NCI-H748 (cell line): ENCODE measurements at regions not wholly inside any gene's neighbourhood (a gene's known extent, or its start where the extent isn't known, plus 50 kb on each side); places are given as distances from the start of the nearest gene placed in this dataset.

Experiments
- DNase-seq: peaks from one replicate; lab custom pipeline; 2025; ENCODE audit not compliant: unreplicated experiment; lab: John Stamatoyannopoulos, UW

DNA sequence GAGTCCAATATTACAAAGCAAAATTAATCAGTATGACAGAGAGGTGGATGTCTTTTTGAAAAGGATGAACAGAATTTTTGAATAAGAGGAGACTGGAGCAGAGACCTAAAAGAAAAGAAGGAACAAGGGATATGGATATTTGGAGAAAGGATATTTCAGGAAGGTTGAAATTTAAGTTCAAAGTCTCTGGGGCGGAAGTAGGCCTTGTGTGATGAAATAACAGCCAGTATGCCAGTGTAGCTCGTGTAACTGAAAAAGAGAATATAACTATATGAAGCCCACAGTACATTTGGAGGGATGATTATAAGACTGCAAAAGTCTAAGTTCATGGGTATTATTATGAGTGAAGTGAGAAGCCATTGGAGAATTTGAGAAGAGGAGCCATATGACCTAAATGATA, 766.7 kb downstream of the GBE1 start:
- DNase-seq: no peak

DNA sequence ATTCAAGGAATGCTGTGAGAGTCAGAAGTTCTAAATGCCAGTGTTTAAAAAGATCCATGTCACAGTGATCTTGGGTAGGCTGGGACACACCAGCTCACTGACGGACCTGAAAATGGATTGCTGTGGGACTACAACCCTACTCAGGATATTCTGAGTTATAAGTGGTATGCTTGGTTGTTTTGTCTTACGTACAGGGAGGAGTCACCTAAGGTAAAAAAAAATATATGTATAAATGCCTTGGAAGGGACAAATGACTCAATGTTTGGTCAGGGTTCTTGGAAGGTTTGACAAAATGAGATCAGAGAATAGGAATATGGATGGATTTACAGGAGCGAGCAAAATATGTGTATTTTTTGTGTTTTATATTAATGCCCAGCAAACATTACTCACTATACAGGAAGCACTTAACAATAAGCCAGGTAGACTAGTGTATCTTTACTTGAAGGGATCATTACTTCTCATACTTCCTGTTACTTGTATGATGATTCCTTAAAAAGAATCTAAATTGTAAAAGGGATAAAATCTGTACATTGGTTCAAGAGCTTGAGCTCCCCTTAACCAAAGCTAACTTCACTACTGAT, 767.3 kb downstream of the GBE1 start:
- DNase-seq: no peak

DNA sequence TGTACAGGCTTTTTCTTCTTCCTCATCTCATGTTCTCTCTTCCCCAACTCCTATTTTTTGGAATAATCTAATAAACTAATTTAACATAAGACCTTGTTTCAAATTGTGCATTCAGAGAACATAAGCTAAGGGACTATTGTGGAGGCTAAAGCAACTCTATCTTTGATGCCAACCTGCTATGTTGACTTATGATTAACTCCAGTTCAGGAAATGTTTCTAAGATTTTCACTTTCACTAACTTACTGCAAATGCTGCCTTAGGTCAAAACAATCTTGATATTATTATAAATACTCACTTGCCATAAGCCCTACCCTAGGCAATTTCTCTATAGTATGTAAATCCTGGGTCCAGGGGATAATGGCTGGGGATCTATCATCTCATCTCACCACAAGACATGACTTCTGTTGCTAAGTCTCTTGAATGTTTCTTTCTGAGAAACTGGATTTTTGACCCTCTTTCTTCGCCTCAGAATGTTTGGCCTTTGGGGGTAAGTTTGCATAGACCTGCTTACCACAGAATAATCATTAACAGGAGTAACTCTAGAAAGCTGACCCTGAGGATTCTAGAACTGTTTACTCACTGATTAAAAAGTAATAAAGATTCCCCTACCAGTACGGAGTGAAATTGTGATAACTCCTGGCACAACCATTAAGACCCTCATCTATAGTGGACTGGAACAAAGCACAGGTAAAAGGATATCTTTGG, 768.1 kb downstream of the GBE1 start:
- no peak for DNase-seq

DNA sequence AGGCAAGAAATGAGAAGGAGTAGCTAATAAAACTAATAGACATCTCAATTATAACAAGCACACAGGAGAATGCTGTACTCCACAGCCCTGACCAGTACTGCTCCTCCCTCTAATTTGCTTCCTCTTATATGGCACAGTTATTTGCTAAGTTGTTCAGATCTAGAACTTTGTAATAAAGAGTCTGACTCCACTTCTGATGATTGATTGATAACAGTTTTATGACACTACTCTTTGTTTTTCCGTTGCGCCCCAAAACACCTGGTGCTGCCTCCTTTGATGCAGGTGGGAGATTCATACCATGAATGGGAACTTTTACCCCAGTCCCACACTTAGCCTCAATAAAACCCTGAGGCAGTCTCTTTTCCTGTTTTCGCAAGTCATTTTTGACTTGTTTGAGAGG, 777.7 kb downstream of the GBE1 start:
- DNase-seq: peak; percentile 17

DNA sequence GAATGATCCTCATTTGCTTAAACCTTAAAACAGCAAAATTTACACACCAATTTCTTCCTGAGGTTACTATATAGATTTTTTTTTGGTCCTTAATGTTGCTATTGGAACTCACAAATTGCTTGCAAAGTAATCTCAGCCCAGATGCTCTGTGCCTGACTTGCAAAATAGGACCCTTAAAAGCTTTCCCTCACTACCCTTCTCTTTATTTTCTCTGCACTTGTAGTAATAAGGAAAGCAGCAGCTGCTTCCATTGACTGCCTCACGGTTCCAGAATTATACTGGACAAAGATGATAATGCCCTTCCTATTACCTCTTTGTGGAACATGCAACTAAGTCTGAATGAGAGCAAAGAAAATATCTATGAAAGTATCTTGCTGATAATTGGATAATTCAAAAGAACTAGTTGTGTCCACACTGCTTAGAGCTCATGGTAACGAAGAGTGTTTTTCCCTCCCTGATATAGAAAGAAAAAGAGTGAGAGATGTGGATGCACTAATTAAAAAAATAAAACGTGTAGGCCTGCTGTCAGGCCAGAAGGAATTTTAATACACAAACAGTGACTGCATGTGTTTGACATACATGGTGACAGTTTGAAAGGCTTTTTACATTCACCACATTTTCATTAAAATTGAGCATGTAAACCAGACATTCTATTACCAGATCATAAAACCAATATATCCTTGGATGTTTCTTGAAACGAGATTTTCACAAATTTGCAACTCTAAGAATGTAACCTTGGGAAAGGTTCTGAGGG, 783.1 kb downstream of the GBE1 start:
- DNase-seq: peak; percentile 25

DNA sequence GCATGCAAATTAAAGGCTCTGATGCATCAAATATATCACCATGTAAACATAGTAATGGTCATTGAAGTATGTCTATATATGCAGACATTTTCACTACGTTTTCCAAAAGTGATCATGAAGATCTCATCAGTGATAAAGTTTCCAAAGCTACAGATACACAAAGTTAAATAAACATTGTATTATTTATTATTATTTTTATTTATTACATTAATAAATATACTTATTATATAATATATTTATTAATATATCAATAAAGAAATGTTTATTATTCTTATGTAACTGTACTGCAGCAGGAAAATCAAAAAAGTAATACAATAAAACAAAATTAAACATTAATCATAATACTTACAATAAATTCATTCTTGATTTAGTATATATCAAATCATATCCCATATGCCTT, 791.2 kb downstream of the GBE1 start:
- no peak for DNase-seq

DNA sequence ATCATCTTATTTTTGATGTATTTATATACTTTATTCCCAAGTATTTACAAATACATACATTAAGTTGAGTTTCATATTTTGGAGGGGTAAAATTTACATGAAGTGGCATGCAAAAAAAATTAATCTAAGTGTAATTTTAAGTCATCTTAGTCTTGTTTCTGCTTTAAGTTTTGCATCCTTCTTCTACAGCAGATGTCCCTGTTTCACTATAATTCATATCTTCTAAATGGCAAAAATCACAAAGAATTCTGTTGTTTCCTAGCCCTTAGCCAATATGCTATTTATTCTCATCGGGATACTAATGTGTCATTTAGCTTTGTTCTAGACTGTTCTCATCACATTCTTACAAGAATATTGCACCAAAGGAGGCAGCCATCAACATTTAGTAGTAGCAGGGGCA, 831.9 kb downstream of the GBE1 start:
- no peak for DNase-seq

DNA sequence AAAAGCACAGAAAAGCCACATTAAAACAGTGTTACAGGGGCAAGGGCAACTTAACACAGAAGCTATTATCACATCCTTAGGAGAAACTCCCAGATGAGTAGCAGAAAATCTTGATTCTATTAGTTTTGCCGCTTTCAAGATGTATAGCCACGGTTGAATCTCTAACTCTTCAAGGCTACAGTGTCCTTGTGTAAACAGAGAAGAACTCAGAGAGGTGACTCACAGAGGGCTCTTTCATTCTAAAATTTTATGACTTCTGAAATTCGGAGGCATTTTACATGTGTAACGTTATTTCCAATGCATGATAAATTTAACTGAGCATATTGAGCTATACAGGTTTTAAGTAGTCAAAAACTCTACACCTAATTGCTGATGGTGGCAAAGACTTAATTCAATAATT, 846.6 kb downstream of the GBE1 start:
- DNase-seq: no peak

DNA sequence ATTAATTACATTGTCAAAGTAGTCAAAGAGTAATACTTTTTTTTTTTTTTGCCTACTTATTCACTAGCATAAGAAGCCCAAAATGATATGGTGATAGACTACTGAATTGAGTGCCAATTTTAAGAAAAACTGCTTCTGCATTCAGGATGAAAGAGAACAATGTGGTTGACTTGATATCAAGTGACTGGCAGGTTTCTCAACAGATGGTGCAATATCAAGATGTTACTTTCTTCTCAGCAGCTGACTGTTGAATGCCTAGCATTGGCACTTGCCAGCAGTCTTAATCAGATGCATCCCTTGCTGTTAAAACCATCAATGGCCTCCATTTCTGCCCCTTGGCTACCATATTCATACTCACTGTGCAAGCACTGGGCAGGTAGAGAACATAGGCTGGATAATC, 863.2 kb downstream of the GBE1 start:
- DNase-seq: no peak

DNA sequence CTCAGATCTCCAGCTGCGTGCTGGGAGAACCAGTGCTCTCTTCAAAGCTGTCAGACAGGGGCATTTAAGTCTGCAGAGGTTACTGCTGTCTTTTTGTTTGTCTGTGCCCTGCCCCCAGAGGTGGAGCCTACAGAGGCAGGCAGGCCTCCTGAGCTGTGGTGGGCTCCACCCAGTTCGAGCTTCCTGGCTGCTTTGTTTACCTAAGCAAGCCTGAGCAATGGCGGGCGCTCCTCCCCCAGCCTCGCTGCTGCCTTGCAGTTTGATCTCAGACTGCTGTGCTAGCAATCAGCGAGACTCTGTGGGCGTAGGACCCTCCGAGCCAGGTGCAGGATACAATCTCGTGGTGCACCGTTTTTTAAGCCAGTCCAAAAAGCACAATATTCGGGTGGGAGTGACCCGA, 864.4 kb downstream of the GBE1 start:
- peak; percentile 75 for DNase-seq

DNA sequence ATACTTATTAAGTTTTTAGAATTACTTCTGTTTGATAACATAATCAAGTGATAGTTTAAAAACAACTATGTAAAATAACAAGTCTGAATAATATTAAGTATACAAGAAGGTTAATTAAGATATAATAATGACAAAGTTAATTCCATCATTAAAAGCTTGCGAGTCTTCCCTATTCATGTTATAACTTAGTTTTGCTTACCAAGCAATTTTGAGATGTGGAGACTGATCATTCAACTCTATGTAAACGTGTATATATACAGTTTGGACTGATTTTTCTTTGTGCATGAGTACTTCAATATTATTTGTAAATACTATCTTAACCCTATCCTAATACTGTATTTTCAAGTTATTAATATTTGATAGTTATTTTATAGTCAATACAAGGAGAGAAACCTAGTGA, 870.9 kb downstream of the GBE1 start:
- no peak for DNase-seq

DNA sequence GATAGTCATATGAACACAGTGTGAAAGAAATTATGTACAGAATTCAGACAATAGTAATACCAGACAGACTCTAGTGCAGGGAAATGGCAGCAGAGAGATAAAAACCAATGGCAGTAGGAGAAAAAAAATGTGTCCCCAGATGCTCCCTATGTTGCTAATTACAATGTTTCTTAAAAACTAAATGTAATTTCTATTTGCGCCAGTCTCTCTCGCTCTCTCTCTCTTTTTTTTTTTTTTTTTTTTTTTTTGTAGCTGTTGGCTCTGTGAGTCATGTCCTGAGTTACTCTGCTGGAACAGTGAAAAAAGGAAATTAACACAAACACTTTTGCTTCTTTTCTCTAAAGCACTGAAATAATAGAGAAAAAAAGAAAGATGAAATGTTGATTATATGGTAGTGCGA, 871.9 kb downstream of the GBE1 start:
- no peak for DNase-seq

DNA sequence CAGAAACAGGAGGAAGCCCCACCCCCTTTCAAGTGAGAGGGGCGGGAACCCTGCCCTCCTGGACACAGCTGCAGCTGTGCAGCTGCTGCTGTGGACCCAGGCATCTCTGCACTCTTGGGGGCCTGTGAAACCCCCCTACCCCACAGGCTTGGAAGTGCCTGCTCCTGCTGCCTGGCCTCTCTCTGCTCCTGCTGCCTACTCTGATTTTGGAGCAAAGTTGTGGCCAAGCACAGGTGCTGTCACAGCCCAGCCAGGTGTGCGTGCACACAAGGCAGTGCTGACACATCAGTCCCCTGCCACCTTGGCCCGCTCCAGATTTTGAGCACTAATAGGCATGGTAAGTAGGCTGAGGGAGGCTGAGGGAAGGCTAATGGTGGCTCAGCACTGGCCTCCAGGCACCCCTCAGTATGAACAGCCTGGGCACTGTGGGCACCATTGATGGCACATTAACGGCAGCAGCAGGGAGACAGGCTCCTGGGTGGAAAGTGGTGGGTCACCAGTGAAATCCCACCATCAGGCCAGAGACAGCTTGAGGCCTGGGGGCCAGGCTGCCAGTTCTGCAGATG, 890.9 kb downstream of the GBE1 start:
- DNase-seq: no peak

DNA sequence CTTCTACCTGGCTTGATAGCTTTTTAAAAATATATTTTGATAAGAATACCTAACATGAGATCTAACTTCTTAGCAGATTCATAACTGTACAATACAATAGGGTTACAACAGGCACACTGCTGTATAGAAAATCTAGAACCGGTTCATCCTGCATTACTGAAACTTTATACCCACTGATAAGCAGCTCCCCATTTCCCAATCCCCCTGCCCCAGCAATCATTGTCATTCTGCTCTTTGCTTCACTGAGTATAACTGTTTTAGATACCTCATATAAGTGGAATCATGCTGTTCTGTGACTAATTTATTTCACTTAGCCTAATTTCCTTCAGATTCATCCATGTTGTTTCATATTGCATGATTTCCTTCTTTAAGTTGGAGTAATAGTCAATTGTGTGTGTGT, 906.0 kb downstream of the GBE1 start:
- peak; percentile 17 for DNase-seq

DNA sequence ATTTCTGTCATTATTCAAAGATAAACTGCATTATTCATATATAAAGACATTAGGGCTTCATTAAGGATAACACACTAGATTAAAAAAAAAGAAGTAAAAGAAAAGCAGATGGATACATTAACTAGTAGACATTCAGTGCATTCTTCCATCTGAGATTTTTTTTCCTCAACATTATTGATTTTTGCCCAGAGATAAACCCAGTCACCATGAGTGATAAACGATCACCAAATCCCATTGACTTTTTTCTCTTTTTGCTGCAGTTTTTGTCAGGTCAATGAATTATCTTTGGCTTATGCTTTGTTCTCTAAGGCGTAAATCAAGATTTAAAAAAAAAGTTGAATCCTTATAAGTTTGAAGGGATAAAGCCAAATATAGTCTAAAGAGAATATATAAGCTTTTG, 925.0 kb downstream of the GBE1 start:
- no peak for DNase-seq

DNA sequence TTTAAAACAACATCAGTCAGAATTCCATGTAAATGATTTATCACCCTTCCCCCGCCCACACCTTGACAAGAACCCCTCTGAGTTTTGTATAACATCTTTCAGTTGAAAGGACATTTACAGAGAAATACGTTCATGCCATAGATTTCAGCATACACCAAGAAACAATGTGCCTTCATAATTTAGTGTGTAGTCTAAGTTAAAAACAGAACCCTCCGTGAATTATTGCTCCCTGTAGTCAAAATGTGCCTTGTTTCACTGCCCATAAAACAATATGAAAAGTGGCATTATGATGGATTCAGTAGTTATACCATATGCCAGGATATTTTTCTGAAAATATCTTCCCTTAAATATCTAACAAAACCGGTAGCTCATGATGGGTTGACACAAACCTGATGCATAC, 953.9 kb downstream of the GBE1 start:
- no peak for DNase-seq

DNA sequence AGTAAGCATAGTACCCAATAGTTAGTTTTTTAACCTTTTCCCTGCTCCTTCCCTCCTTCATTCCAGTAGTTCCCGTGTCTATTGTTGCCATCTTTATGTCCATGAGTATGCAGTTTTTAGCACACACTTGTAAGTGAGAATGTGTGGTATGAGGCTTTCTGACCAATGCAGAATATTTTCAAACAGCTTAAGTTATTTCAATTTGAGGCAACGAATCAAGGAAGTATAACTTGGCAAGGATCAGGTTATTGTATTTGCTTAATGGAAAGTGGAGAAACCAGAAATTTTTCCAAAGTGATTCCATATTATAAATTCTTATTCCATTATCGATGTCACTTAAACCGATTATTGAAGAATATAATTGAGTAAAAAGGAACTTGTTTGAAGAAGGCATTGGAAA, 954.8 kb downstream of the GBE1 start:
- no peak for DNase-seq

DNA sequence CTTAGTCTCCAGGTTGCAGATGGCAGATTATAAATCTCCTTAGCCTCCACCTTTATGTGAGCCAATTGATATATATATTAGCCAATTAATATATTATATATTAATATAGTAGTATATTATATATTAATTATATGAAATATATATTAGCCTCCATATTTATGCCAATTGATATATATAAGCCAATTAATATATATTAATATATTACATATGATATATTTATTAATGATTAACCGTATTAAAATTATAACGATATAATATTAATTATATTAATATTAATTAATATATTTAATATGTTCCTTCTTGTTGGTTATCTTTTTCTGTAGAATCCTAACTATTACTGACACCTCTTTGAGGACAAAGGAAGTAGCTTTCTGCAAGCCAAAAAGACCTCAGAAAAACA, 972.5 kb downstream of the GBE1 start:
- no peak for DNase-seq

DNA sequence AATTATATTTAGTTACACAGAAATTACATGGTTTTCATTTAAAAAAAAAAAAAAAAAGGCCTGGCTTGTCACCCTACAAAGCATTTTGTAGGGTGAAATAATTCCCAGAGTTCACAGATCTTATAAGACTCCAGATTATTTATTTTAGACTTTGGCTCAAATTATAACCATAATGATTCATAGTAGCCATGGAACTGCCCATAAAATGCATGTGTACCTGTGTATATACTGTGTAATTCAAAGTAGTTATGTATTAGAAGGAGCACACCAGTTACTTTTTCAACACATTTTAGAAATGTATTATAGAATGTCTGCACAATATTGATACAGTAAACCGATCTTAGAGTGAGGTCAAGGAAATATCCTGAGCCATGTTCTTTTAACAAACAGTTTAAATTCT, 975.6 kb downstream of the GBE1 start:
- DNase-seq: no peak

DNA sequence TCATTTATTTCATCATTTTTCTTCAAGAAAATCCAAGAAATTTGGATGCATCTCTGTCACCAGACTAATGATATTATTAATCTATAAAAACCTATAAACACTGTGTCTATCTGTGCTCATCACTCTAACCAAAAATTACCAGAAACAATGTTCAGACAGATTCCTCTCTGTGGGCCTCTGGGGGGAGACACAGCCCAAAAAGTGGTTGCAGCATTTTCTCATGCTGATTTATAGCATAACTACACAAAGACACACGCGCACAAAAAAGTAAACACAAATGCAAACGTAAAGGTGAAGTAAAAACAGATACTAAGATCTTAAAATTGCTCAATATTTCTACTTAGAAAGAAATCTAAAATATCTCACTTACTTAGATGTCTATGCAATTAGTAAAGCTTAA, 976.0 kb downstream of the GBE1 start:
- DNase-seq: peak; percentile 66

DNA sequence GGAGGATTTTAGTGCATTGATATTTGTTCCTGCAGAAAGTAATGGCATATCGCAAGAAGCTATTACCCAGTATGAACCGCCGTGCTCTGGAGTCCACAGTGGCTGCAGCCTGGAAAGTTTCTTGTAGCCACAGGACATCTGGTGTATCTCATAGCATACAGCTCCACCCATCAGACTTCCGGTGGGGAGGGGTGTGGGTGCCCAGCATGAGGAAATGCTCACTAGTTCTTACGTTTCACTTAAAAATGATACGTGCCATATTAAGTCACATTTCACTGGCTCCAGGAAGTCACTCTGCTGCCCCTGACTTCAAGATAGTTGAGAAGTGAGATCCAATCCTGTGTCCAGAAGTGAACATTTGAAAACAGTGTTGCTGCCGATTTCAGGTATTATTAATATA, 990.4 kb downstream of the GBE1 start:
- peak; percentile 85 for DNase-seq
